Liver (tissue), 3 donors: ENCODE measurements at regions not wholly inside any gene's neighbourhood (a gene's known extent, or its start where the extent isn't known, plus 50 kb on each side); places are given as distances from the start of the nearest gene placed in this dataset.
"Not testable (repeated sequence)": the region's sequence is repeated elsewhere in the genome, so short reads cannot be mapped to it uniquely, and the experiment has no call there.

Source experiments
- EGR1 ChIP-seq, 2 donors: IDR thresholded peaks; 2 replicates each; pipeline ENCODE4 v1.6.1; 2016 to 2018; ENCODE audit warnings: antibody characterized with exemption in 2 of 2, low read depth in 2 of 2
- JUND ChIP-seq, 2 donors: IDR thresholded peaks; 2 replicates each; pipeline ENCODE4 v1.6.1; 2016; ENCODE audit warnings: antibody characterized with exemption in 2 of 2
- NR2F2 ChIP-seq: IDR thresholded peaks from 2 replicates; pipeline ENCODE4 v1.6.1; 2016; ENCODE audit warnings: antibody characterized with exemption
- RAD21 ChIP-seq, 2 donors: IDR thresholded peaks; 2 replicates each; pipeline ENCODE4 v1.6.1; 2016; ENCODE audit warnings: antibody characterized with exemption in 2 of 2, mild to moderate bottlenecking in 2 of 2
- REST ChIP-seq: IDR thresholded peaks from 2 replicates; pipeline ENCODE4 v1.6.1; 2016; ENCODE audit warnings: antibody characterized with exemption, mild to moderate bottlenecking
- RXRA ChIP-seq, 2 donors: IDR thresholded peaks; 2 replicates each; pipeline ENCODE4 v1.6.1; 2017 to 2018; ENCODE audit warnings: antibody characterized with exemption in 2 of 2, mild to moderate bottlenecking in 1 of 2
- TAF1 ChIP-seq: conservative IDR thresholded peaks from 2 replicates; pipeline ENCODE4 v1.6.1; 2016; ENCODE audit warnings: antibody characterized with exemption, mild to moderate bottlenecking
- ZBTB33 ChIP-seq: IDR thresholded peaks from 2 replicates; pipeline ENCODE4 v1.6.1; 2016; ENCODE audit warnings: antibody characterized with exemption
- TF ChIP-seq, protein P1 (sequence below): fragments of 150-350 bp; IDR thresholded peaks from 2 replicates; pipeline ENCODE4 v1.5.1; 2017; ENCODE audit warnings: improper control_type of control experiment, low read depth, low read length; ENCODE audit not compliant: missing input control
- TF ChIP-seq, protein P2 (sequence below): IDR thresholded peaks from 2 replicates; pipeline ENCODE4 v1.6.1; 2016; ENCODE audit warnings: antibody characterized with exemption
- donor health status: healthy.
- donor health status: healthy.

DNA sequence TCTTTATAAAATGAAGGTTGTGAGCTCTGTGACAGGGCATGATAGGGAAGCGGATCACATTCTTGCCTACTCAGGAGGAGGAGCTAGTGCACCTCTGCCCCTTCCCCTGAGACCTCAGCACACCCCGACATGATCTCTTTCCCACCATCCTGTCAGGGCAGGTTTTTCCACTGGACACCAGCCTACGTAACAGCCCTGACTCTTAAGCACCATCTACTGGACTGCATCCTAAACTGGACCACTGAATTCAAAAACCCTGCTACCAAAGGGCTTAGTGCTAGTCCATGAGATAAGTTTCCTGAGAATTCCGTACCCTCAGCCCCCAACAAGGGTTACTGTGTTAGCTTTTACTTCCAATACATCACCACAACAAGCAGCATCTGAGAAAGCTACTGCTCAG, 68.5 kb upstream of the FCGR1A start:
- TF ChIP-seq, protein P1, sequence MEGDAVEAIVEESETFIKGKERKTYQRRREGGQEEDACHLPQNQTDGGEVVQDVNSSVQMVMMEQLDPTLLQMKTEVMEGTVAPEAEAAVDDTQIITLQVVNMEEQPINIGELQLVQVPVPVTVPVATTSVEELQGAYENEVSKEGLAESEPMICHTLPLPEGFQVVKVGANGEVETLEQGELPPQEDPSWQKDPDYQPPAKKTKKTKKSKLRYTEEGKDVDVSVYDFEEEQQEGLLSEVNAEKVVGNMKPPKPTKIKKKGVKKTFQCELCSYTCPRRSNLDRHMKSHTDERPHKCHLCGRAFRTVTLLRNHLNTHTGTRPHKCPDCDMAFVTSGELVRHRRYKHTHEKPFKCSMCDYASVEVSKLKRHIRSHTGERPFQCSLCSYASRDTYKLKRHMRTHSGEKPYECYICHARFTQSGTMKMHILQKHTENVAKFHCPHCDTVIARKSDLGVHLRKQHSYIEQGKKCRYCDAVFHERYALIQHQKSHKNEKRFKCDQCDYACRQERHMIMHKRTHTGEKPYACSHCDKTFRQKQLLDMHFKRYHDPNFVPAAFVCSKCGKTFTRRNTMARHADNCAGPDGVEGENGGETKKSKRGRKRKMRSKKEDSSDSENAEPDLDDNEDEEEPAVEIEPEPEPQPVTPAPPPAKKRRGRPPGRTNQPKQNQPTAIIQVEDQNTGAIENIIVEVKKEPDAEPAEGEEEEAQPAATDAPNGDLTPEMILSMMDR, result not testable (repeated sequence)
- TF ChIP-seq RAD21 (IDR thresholded peaks at IDR 0.05); ZBTB33; NR2F2; REST; JUND (IDR thresholded peaks at IDR 0.05); TAF1; RXRA (IDR thresholded peaks at IDR 0.05); EGR1 (IDR thresholded peaks at IDR 0.05; ENCODE audit: low read depth in 2 of 2): not testable (repeated sequence)
- TF ChIP-seq, protein P2, sequence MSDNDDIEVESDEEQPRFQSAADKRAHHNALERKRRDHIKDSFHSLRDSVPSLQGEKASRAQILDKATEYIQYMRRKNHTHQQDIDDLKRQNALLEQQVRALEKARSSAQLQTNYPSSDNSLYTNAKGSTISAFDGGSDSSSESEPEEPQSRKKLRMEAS, result not testable (repeated sequence)
